HG02884 (cell line): ENCODE measurements at regions not wholly inside any gene's neighbourhood (a gene's known extent, or its start where the extent isn't known, plus 50 kb on each side); places are given as distances from the start of the nearest gene placed in this dataset.

Experiments used
- ATAC-seq: cut with Tn5 transposase; IDR thresholded peaks from one replicate; pipeline ENCODE4 v1.9.1; 2021; ENCODE audit warnings: mild to moderate bottlenecking, moderate library complexity; ENCODE audit not compliant: unreplicated experiment

DNA sequence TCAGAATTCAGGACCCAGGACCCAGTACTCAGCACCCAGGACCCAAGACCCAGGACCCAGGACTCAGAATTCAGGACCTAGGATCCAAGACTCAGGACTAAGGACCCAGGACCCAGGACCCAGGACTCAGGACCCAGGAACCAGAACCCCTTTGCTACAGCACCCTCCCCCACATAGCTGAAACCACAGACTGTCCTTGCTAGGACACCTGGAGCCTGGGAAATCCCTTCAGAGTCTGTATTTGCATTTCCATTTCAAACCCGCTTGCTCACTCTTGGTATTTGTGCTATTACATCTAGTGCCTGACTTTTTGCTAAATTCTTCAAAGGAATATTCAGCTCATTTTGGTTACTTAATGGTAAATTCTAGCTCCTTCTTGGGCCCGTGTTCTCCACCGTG, 275.8 kb upstream of the MAF start:
- peak; percentile 80 for ATAC-seq

DNA sequence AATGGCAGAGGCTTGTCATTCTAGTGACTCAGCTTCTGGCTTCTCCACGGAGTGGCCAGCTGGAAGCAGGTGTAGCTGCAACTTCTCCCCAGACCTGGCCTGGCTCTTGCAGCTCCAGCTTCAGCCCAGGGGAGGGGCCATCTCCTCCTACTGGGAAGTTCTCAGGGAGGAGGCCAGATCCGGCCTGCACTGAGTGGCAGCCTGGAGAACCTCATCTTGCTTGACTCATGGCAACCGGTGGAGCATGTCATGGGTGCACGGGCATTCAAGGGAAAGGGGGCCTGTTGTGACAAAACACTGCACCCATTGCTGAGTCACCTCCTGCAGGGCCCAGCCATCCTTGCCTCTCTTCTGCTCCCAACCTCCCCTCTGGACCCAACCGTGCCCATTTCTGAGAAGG, 273.9 kb upstream of the MAF start:
- no peak for ATAC-seq

DNA sequence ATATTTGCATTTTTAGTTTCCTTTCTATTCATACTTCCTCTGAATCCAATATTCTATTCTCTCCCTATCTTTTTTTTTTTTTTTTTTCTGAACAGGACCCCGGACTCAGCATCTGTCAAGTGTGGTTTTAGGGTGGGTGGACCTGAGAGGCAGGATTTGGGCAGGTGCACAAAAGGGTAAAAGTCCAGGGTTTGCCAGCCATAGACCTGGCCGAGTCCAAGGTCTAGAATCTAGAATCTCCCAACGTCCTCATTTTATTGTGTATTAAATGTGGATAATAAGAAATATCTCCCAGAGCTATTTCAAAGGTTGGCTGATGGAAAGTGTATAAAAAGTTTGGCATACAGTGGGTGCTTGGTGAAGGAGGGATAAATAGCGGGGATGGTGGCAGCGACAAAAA, 273.3 kb upstream of the MAF start:
- ATAC-seq = no peak

DNA sequence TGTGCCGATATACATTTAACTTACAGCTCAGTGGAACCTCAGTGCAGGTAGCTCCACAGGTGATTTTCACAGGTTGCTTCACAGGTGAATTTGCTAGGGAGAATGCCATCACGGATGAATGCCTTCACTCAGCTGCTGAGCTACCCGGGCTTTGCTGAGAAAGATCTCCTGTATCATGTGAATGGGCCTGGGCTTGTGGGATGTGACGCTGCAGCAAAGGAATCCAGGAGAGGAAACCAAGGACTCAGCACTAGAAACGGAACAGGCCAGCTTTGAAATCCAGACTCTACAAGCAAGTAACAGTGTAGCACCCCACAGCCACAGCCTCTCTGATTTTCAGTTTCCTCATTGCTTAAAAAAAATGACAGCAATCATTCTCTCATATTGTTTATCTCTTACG, 271.4 kb upstream of the MAF start:
- ATAC-seq = no peak

DNA sequence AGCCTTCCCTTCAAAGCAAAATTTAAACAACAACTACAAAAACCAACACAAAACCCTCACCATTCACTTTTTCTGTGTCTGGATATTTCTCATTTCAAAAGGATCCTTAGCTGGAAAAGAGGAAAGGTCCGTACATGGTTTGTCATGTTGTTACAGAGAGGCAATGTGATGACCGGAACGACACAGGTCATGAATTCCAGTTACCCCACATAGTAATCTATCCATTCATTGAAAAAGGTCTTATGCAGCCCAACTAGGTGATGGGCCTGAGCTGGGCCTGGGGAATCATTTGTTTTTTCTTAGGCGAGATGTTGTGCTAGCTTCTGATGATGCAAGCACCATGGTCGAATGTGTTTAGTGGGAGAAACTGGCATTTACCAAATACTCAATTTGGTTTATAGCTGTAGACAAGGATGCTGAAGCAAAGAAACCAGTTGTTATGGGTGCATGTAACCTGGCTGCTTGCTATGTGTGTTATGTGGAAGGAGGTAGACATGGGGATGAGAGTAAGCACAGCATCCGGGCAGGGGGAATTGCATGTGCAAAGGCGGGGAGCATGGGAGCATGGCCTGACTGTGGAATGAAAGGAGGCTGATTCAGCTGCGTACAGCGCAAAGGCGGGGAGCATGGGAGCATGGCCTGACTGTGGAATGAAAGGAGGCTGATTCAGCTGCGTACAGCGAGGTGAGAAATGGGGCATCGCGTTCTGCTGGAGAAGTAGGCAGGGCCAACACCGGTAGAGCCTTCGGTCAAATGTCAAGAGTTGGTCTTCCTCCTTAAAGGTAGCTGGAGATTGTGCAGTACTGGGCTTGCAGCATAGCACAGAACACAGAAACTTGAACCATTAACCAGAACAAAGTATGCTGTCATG, 269.7 kb upstream of the MAF start:
- ATAC-seq = no peak

DNA sequence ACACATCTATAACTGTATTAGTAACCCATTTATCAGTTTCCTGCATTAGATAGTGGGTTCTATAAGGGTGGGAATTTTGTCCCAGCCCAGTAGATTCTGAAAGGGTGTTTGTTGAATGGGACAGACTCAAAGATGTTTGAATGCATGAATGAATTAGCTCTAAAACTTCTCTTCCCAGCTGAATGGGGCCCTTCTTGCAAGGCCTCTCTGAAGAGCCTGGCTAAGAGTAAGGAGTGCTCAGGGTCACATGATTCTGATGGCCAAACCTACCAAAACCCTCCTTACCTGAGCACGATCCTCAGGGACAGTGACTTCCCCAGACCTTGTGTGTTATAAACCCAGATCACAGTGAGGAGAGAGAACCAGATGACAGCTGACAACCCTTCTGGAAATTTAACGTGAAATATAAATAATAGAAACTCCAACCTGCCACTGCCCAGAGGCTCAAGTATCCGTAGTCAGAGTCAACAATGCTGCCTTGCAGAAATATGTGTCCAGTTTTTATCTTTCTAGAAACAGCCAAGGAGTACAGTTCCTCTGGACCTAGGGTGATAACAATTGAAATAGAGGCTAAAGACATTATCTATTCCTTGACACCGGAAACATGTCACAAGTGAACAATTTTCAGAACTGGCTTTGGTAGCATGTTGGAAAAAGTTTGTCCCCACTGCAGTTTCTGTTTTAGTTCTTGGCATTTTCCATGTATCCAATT, 268.9 kb upstream of the MAF start:
- ATAC-seq = no peak

DNA sequence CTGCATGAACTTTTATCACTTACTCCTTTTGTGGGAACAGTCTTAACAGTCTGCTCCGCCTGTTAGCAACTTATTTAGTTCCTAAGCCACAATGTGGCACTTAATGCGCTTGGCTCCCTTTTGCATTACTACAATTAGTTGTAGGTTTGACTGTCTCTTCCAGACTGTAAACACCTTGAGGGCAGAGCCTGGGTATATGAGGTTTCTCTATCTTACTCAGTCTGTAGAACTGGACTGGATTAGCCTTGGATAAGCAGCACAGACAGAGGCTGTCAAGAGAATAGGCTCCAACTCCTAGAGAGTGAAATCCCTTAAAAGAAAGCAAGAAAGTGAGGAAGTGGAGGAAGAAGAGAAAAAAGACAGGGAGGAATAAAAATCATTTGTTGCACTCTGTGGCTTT, 268.3 kb upstream of the MAF start:
- no peak for ATAC-seq

DNA sequence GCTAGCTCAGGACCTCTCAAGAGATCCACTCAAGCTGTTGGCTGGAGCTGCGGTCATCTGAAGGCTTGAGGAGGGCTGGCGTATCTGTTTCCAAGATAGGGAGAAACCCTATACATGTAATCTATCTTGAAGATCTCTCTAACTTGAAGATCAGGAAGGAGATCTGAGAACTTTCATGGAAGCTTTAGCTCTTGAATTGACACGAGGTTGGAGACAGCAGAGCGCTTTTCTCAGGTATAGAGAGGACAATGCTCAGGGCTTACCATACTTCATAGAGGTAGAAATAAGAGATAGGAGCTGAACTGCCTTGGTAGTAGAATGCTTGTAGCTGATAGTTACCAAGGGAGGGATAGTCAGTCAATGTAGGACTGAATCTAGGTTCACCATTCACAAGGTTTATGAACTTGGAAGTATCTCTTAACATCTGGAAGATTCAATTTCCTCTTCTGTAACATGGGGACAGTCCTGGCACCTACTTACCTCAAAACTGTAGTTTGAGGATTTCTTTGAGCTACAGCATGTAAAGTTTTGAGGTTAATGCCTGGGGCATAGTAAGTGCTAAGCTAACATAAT, 267.0 kb upstream of the MAF start:
- ATAC-seq = no peak

DNA sequence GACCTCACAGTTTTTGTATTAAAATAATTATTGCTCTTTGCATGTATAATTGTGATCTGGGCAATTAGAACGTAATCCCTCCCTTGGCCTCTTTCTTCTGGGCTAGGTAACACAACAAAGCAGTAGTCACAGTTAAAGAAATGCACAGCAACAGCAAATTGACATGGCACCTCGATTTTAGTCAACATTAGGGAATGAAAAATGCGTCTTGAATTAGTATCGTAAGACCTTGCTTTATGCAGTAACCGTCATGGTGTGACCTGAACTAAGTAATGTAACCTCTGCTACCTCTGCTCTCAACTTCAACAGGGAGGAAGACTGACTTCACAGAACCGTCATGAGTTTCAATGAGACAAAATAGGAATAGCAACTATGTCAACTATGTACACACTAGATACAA, 265.4 kb upstream of the MAF start:
- no peak for ATAC-seq

DNA sequence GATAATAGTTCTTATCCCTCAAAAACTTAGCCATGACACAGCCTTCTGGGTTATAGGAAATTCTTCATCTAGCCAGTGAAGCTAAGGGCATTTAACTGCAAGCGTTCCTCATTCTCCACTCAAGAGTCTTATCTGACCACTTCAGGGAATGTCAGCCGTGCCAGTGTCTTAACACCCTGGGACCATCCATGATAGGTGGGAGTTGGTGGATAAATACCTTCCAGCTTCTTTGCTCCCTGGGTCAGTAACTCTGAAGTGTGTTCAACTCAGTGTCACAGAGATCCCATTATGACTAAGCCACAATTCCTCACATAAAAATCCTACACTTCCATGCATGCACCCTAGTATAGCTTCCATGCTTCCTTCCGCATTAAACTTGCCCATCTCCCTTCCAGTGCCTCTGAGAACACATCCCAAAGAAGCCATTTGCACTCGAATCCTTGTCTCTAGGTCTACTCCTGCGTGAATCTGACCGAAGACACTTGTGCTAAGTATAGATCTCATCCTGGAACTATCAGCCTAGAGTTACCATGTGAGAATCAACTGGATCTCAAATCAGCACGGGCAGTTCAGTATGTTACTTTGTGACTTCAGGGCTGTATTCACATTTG, 264.3 kb upstream of the MAF start:
- ATAC-seq = no peak

DNA sequence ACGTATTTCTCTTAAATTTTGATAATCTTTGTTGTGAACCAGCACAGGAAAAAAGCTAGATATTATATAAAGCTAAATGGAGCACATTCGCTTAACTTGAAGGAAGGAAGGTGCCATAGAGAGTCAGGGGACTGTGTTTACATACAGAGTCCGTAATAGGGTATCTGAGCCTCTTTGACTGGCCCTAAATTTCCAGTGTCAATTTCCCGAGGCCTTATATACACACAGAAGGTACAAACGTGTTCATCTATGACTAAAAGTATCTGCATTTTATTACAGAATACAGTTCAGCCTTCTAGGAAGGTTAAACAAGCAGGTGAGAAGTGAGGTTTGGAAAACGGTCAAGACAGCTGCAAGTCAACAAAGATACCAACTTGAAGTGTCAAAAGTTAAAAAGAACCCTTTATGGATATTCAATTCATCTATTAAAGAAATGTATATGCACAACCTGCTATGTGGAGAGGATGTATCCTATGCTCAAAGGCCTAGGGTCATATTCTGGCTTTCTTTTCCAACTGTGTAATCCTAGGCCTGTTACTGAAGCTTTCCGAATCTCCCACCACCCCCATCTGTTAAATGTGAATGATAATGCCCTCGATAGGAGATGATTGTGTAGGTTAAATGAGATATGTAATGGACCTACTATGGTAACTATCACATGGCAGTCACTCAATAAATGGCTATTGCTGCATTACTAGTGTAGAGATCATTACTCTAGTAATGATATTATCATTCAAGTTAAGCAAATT, 263.7 kb upstream of the MAF start:
- ATAC-seq = no peak

DNA sequence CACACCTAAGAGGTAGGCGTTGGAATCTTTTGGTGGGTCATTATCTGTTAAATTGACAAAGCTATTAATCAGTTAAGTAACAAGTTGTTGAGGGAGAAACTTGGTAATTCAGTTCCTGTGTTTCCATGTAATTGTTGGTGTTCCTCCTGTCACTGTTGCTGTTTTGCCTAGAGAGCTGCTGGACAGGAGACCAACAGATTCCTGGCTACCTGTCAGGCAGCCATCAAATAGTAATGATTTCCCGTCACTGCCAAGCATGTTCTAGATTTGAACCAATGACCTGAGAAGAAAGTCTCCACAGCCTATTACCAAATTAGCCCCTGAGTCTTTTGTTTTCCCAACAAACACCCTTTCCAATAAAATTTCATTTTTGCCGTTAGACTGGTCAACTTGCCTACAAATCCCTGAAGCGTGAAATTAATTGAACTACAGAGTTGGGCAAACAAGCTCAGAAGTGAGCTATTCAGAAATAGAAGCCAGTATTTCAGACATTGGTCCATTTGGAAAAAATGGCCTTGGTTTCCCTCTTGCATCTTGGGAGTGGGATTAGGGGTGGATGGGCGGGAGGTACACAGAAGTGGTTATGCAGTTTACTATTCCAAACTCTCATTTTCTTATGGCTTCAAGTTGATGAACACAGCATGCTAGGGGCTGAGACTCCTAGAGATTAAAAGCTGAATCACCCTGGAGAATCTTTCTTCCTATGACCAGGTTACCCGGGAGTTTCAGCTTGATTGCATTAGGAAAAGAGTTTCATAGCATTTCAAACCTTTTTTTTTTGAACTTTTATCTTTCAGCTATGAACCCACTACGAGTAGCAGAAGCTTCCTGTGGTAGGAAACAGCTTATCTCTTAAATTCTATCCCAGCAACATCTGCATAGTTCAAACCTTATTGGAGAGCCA, 262.8 kb upstream of the MAF start:
- ATAC-seq = no peak

DNA sequence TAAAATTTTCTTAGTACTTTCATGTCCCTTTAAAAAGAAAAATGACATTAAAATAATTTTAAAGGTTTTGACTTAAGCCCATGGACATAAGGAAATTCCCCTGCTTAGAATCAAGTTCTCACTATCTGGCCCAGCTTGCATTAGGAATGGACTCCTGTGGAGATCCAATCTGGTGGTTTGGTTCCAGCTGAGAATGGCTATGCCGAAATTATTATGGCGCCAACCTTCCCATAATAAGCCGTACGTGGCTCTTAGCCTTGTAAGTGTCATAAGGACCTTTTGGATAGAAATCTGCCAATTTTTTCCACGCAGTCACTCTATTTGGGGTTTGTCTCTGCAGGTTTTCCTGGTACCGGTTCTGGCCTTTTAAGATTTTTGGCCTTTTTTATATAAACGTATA, 262.1 kb upstream of the MAF start:
- no peak for ATAC-seq

DNA sequence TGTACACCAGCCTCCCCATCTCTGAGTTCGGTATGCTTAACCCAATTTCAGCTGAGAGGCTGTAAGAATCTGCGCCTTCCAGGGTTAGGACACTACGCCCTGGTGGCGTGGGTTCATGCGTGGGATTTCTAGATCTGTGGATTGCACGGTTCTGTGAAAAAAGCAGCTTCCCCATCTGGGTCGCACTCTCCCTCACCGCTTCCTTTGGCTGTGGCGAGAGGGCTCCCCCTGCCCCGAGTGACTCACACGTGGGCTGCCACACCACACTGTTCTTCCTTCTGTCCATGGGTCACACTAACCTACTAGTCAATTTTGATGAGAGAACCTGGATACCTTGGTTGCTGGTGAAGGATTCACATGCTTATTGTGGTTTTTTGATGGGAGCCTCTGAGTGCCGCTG, 256.0 kb upstream of the MAF start:
- no peak for ATAC-seq

DNA sequence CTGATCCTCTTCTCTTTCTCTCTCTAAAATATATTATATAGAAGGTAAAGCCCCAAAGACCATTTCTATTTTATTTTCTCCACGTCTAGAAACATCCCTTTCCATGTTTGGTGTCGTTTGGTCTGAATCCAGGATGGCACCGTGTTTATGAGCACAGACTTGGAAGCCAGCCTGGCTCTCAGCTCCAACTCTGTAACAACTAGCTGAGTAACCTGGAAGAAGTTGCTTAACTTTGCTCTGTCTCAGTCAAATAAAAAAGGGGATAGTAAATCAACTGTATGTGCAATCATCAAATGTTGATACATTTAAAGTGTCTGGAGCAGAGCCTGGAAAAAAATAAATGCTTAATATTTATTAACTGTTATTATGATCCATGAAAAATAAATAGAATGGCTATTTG, 249.8 kb upstream of the MAF start:
- no peak for ATAC-seq

DNA sequence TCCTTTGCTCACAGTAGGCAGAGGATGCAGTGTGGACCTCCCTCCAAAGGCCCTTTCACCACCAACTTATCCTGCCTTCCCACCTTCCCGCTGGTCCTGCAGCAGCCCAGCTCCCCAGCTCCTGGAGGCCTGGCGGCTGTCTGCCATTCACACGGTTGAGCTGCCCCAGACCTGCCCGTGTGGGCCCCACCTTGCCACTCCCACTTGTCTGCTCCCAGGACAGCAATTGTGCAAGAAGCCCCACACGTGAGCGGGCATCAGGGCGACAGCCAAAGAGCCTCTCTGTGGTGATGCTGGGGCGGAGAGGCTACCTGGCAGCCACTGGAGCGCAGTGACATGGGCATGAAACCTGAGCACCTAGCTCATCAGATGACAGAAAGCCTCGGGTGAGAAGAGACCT, 248.6 kb upstream of the MAF start:
- ATAC-seq = no peak

DNA sequence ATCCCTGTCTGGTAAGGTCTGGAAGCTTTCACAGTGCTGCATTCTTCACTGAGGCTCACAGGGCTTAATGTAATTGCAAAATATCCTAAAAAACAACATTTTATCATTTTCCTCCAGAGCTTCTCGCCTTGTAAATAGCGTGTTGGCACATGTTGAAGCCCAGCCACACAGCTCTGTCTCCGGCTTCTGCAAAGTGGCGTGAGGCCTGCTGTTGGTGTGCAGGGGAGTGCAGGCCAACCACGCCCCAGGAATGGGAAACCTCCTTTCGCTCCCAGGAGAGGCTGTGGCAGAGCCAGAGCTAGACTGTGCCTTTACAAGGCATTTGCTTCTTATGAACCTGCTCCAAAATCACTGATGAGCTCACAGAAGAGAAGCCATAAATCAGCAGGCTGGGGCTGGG, 248.2 kb upstream of the MAF start:
- no peak for ATAC-seq

DNA sequence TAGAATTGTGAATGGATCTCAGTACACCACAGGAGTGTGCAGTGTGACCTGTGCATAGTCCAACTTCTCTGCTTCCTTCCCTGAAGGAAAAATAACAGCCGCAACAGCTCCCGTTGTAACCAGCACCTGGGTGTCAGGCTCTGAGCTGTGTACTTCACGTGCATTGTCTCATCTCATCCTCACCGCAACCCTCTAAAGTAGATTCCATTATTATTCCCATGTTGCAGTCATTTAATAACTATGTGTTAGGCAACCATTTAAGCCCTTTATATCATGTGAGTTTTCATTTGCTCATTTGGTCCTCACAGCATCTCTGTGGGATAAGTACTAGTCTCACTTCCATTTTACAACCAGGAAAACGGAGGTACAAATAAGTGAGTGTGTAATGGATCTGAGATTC, 247.0 kb upstream of the MAF start:
- no peak for ATAC-seq

DNA sequence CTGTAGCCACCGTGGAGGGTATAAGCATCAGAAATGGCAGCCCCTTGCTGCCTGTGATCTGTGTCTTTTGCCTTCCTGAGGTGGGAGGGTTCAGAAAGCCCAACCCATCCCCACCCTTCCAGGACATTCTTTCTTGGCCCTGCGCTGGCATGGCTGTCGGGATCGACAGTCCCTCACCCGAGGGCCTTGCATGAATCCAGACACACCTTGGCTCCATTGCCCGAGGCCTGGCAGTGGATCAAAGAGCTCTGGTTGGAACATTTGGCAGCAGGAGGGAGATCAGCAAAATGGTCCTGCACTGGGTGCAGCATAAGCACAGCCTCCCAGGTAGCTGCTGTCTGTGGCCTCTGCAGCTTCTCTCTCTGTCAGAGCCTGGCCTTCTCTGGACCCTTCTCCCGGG, 246.6 kb upstream of the MAF start:
- ATAC-seq = no peak

DNA sequence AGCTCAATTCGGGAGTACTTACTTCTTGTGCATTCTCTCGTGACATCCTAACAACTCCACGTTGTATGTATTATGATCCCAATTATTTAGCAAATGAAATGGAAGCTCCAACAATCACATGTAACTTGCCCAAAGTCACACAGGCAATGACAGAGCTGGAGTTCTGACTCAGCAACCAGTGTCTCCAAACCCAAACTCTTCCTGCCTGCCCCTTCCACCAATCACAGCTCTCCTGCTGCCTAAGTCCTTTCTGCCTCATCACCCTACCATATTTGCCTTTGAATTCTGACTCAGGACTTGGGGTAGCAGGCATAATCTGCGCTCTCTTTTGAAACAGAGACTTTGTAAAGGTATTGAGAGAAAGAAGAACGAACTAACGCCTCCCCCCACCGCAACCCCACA, 245.2 kb upstream of the MAF start:
- no peak for ATAC-seq
